Spleen (tissue), 7 donors: ENCODE measurements at regions not wholly inside any gene's neighbourhood (a gene's known extent, or its start where the extent isn't known, plus 50 kb on each side); places are given as distances from the start of the nearest gene placed in this dataset.

ENCODE experiments used
- CTCF ChIP-seq, 11 experiments: fragments of 200-600 bp in 7 of 11; fragments of 450-650 bp in 4 of 11; sonication (generic) in 4 of 11; IDR thresholded peaks in 8 of 11; conservative IDR thresholded peaks in 3 of 11; 1 replicate in 7 of 11; 2 replicates in 4 of 11; pipeline versions ENCODE4 v1.4.0 to v1.8.0; 2016 to 2021; ENCODE audit warnings: antibody characterized with exemption in 11 of 11, inconsistent platforms in 4 of 11, mild to moderate bottlenecking in 1 of 11
- POLR2A ChIP-seq, 3 donors: fragments of 450-650 bp; IDR thresholded peaks; one replicate each; pipeline ENCODE4 v1.5.1; 2017; ENCODE audit warnings: antibody characterized with exemption in 3 of 3, mild to moderate bottlenecking in 1 of 3
- POLR2AphosphoS5 ChIP-seq, 3 donors: sonication (generic); formaldehyde crosslinking; IDR thresholded peaks; one replicate each; pipeline ENCODE4 v1.5.1; 2017; ENCODE audit warnings: antibody characterized with exemption in 3 of 3
- donor health status: DM: no; HTN: no; CAD: no; lungs with moderate emphysema.
- donor health status: DM: no; HTN: no; CAD: no.
- donor health status: DM: no; HTN: no; CAD: no.

- TF ChIP-seq CTCF (IDR thresholded peaks at IDR 0.05 in 8 of 11, conservative IDR thresholded peaks at IDR 0.05 in 3 of 11) (no peak), POLR2A (IDR thresholded peaks at IDR 0.05) (no peak), POLR2AphosphoS5 (IDR thresholded peaks at IDR 0.05) (no peak)
Measured at GRCh38 chr16:54505549-54506213, 219.1 kb upstream of the IRX3 start.
